Ascending aorta (tissue), 2 donors: ENCODE measurements at regions not wholly inside any gene's neighbourhood (a gene's known extent, or its start where the extent isn't known, plus 50 kb on each side); places are given as distances from the start of the nearest gene placed in this dataset.

Experiments
- DNase-seq, 2 donors: peaks; one replicate each; pipeline ENCODE4 v3.0.0-alpha.2; 2019; ENCODE audit warnings: low spot score in 2 of 2
- H3K27ac ChIP-seq, 2 donors: fragments of 200-600 bp; sonication (generic); one replicate each; pipeline ENCODE4 v1.5.1; 2016 to 2017; ENCODE audit warnings: mild to moderate bottlenecking in 1 of 2
- H3K27me3 ChIP-seq: fragments of 200-600 bp; sonication (generic); one replicate; pipeline ENCODE4 v1.5.1; 2017
- H3K36me3 ChIP-seq, 2 donors: fragments of 200-600 bp; sonication (generic); one replicate each; pipeline ENCODE4 v1.5.1; 2016
- H3K4me1 ChIP-seq, 2 donors: fragments of 200-600 bp; sonication (generic); one replicate each; pipeline ENCODE4 v1.5.1; 2016 to 2017; ENCODE audit warnings: mild to moderate bottlenecking in 1 of 2
- H3K4me3 ChIP-seq, 2 donors: fragments of 200-600 bp; sonication (generic); one replicate each; pipeline ENCODE4 v1.5.1; 2016 to 2017; ENCODE audit warnings: mild to moderate bottlenecking in 1 of 2
- H3K9me3 ChIP-seq, 2 donors: fragments of 200-600 bp; sonication (generic); one replicate each; pipeline ENCODE4 v1.5.1; 2016
- CTCF ChIP-seq, 3 experiments: fragments of 200-600 bp in 2 of 3; fragments of 450-650 bp in 1 of 3; sonication (generic) in 2 of 3; IDR thresholded peaks; one replicate each; pipeline ENCODE4 v1.5.1; 2016 to 2019; ENCODE audit warnings: antibody characterized with exemption in 3 of 3, mild to moderate bottlenecking in 1 of 3, moderate library complexity in 1 of 3
- intact Hi-C: fragments of 100-400 bp; cut with DNase I; formaldehyde crosslinking; loops from one replicate; pipeline ENCODE4 v1.15.1; 2023

GRCh38 chr15:31964586-31965307, 65.6 kb upstream of the CHRNA7 start:
- DNase-seq, result no peak
- Histone ChIP-seq H3K27ac (no peak overlapping the region), H3K36me3 (no peaks in the 10 kb centered on the region), H3K4me3 (no peak overlapping the region), H3K4me1 (no peaks in the 10 kb centered on the region), H3K9me3 (peaks cover 0 to 4% of the 10 kb centered on the region in 2 donors), H3K27me3 (no peaks in the 10 kb centered on the region)
- no peak for TF ChIP-seq CTCF (IDR thresholded peaks at IDR 0.05)
- intact Hi-C loops, result no loop called here

GRCh38 chr15:31970007-31970406, 60.3 kb upstream of the CHRNA7 start:
- intact Hi-C loops, result no loop called here
- H3K27ac ChIP-seq, result no peak overlapping the region
- H3K4me3 ChIP-seq, result no peak overlapping the region
- H3K9me3 ChIP-seq, result no peaks in the 10 kb centered on the region
- no peak for TF ChIP-seq CTCF (IDR thresholded peaks at IDR 0.05)
- DNase-seq, result no peak
- H3K36me3 ChIP-seq, result no peaks in the 10 kb centered on the region
- no peaks in the 10 kb centered on the region for H3K27me3 ChIP-seq
- no peaks in the 10 kb centered on the region for H3K4me1 ChIP-seq

- H3K4me3 ChIP-seq, result no peak overlapping the region
- H3K27me3 ChIP-seq, result no peaks in the 10 kb centered on the region
- no peaks in the 10 kb centered on the region for H3K4me1 ChIP-seq
- H3K27ac ChIP-seq, result no peak overlapping the region
- no peak for TF ChIP-seq CTCF (IDR thresholded peaks at IDR 0.05)
- H3K36me3 ChIP-seq, result no peaks in the 10 kb centered on the region
- no peaks in the 10 kb centered on the region for H3K9me3 ChIP-seq
- DNase-seq, result no peak
- intact Hi-C loops, result no loop called here
Observed at GRCh38 chr15:31973197-31973596, 57.1 kb upstream of the CHRNA7 start.

GRCh38 chr15:31974154-31974794, 56.0 kb upstream of the CHRNA7 start:
- H3K36me3 ChIP-seq, result no peaks in the 10 kb centered on the region
- no peak for DNase-seq
- no peaks in the 10 kb centered on the region for H3K4me1 ChIP-seq
- intact Hi-C loops, result no loop called here
- no peak overlapping the region for H3K27ac ChIP-seq
- no peaks in the 10 kb centered on the region for H3K9me3 ChIP-seq
- H3K4me3 ChIP-seq, result no peak overlapping the region
- no peak for TF ChIP-seq CTCF (IDR thresholded peaks at IDR 0.05)
- H3K27me3 ChIP-seq, result no peaks in the 10 kb centered on the region

- intact Hi-C loops, result no loop called here
- peak overlapping the region in 1 of 2 donors; percentile 32 for H3K4me3 ChIP-seq
- no peak overlapping the region for H3K27ac ChIP-seq
- no peaks in the 10 kb centered on the region for H3K36me3 ChIP-seq
- no peaks in the 10 kb centered on the region for H3K9me3 ChIP-seq
- TF ChIP-seq CTCF (IDR thresholded peaks at IDR 0.05), result peak in 1 of 3 experiments; percentile 42
- H3K27me3 ChIP-seq, result no peaks in the 10 kb centered on the region
- H3K4me1 ChIP-seq, result no peaks in the 10 kb centered on the region
- DNase-seq, result no peak
Observed at GRCh38 chr15:31974855-31975829, 55.2 kb upstream of the CHRNA7 start.
